SIG-M5 (cell line): ENCODE measurements at regions not wholly inside any gene's neighbourhood (a gene's known extent, or its start where the extent isn't known, plus 50 kb on each side); places are given as distances from the start of the nearest gene placed in this dataset.
"Not testable (repeated sequence)": the region's sequence is repeated elsewhere in the genome, so short reads cannot be mapped to it uniquely, and the experiment has no call there.

ENCODE experiments used
- DNase-seq: peaks from one replicate; lab custom pipeline; 2025; lab: John Stamatoyannopoulos, UW

- no peak for DNase-seq
Measured at GRCh38 chr7:114279901-114280300, 134.7 kb upstream of the FOXP2 start.

DNA sequence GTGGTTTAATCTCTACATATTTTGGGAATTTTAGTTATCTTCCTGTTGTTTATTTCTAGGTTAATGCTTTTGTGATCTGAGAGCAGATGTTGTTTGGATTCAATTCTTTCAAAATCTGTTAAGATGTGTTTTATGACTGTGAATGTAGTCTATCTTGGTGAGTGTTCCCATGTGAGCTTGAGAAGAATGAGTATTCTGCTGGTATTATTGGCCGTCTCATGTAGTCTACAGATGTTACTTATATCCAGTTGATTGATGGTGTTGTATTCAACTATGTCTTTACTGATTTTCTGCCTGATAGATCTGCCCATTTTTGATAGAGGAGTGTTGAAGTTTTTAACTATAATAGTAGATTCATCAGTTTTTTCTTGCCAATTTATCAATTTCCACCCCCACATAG, 141.4 kb upstream of the FOXP2 start:
- no peak for DNase-seq

GRCh38 chr7:114269714-114270113, 144.9 kb upstream of the FOXP2 start:
- no peak for DNase-seq

DNA sequence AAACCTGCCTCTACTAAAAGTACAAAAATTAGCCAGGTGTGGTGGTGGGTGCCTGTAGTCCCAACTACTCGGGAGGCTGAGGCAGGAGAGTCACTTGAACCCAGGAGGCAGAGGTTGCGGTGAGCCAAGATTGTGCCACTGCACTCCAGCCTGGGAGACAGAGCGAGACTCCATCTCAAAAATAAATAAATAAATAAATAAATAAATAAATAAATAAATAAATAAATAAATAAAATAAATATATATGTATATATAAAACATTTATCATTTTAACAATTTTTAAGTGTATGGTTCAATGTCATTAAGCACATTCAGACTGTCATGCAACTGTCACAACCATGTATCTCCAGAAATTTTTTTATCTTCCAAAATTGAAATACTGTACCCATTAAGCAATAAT, 147.1 kb upstream of the FOXP2 start:
- DNase-seq = not testable (repeated sequence)

- no peak for DNase-seq
Measured at GRCh38 chr7:114264023-114264422, 150.6 kb upstream of the FOXP2 start.

DNA sequence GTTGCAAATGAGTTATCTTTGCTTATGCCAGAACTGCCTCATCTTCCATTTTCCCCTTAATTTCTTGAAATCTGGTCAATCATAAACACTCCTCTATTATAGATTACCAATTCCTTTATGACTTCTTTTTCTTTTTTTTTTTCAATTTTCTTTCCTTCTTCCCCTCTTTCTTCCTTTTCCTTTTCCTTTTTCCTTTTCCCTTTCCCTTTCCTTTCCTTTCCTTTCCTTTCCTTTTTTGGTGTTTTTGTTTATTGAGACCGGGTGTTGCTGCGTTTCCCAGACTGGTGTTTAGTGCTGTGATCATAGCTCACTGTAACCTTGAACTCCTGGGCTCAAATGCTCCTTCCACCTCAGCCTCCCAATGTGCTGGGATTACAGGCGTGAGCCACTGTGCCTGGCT, 151.4 kb upstream of the FOXP2 start:
- no peak for DNase-seq

- DNase-seq = no peak
Measured at GRCh38 chr7:114255404-114255841, 159.2 kb upstream of the FOXP2 start.

DNA sequence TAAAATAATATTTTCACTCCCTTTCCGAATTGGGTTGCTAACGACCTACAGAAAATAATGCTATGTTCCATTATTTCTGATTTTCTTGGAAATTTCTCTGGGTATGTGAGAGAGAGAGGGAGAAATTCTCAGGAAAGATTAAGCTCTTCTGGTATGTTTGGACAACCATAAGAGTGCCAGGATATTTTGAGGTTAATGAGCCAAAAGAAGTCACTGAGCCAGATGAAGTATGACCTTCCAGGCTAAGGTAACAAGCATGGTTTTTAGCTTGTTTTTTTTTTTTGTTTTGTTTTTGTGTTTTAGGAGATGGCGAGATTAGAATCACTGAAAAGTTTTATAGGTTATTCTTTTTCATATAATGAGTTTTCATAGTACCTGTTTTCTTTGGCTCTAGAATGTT, 171.0 kb upstream of the FOXP2 start:
- DNase-seq = no peak

DNA sequence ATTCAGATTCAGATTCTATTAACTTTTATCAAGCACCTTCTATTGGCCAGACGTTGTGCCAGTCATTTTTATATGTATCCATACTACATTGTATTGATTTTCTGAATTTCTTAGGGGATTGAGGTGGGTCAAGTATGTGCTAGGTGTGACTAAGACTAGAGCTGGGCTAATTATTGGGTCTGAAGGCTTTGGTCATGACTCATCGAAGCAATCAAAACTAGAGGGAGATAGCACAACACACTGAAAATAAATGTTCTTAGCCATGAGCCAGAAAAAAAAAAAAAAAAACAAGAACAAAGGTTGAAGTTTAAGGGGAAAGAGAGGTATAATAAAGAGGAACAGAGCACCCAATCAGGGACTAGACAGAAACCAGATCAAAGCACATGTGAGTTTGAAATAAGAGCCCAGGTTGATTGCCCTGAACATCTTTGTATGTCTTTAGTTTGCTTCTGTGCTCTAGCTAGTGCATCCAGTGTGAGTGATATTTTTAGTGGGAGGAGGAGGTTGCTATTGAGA, 171.6 kb upstream of the FOXP2 start:
- no peak for DNase-seq

DNA sequence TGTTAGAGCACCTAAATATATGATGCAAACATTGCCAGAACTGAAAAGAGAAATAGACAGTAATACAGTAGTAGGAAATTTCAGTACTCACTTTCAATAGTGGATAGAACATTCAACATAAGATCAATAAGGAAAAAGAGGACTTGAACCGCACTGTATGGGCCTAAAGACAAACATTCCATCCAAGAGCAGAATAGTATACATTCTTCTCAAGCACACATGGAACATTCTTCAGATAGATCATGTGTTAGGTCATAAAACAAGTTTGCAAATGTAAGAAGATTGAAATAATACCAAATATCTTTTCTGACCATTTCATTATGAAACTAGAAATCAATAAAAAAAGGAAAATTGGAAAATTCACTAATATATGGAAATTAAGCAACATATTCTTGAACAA, 185.4 kb upstream of the FOXP2 start:
- DNase-seq = no peak

DNA sequence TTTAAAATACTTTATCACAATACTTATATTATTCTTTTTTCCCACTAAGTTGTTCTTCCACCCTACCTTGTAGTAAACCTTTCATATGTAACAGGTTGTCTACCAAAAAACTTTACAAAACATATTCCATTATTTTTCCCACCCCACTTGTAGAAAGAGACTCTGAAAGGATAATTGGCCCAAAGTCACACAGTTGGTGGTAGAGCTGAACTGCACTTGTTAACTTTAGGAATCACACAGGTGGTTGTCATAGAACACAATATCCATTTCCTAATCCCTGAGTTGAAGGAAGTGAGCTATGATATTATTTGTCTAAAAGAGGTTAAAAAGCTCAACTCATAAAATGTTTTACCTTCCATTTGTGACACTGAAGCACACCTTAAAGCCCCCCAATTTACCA, 188.8 kb upstream of the FOXP2 start:
- DNase-seq = no peak

DNA sequence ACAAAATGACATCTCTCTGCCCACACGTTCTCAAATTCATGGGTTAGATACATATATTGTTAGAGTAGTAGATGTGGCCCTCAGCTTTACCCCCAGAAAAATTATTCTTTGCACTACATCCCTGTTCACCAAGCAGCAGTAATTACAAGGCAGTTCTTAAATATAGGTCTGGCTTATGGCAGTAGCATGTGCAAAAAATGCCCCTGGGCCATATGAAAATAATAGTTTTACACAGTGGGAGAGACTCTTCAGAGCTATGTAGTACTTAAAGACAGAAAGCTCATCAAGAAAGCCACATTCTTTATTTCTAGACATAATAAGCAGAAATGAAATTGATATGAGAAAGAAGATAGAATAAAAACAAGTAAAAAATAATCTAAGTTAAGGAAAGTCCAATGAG, 196.3 kb upstream of the FOXP2 start:
- DNase-seq = no peak

DNA sequence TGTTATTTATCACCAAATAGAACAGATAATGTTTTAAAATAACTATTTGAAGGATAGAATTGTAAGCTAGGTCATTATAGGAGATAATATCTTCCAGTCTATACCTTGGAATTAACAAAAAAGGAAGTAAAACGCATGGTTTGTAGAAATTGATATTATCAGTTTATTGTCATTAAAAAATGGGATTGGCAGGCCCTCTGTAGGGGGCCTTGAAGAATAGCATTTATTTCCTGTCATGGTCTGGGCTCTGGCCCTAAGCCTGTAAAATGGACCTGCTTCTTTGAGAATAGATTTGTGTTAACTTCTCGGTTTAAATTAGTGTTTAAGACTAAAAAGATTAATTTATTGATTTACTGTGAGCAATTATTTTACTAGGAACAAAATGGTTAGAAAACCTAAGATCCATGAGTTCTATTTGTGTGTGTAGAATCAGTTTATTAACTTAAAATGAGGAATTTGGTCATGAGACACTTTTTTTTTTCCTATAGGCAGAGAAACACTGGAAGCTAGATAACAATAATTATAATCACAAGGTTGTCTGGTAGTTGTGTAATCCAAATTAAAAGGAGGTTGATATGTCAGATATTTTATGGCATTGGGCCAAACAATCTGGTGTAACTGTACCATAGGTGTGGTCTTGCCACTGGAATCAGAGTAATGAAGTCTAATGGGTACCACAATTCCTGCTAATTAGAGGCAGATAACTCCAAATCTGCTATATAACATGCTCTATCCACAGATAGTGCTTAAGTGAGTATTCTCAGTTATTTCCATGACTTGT, 197.4 kb upstream of the FOXP2 start:
- no peak for DNase-seq

- no peak for DNase-seq
Measured at GRCh38 chr7:114214466-114214865, 200.1 kb upstream of the FOXP2 start.

DNA sequence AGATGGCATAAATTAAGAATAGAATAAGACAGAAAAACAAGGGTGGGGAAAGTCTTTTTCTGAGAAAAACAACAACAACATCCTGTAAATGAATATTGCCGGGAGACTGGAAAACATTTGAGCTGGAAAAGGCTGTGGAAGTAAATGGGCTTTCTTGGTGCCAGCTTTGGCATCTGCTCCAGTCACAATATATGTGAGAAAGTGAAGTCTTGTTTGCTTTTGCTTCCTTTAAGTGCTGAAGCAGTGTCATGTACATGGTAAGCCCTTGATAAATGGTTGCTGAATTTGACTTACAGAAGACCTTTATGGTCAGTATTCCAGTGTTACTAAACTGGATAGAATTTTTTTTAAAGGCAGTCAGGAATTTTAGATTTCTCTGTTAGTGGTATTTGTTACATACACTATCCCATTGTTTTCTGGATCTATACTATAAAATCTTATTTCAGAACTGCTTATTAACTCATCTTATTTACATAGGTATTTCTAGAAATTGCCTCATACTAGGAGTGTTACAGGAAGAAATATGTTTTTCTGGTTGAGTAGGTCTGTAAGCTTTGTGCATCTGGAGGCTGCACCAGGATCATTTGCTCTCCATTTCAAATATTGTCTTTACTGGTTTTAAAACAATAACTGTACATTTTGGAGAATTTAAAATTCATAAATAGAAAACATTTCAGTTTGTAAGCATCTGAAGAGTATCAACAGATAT, 201.7 kb upstream of the FOXP2 start:
- no peak for DNase-seq

GRCh38 chr7:114209968-114210367, 204.6 kb upstream of the FOXP2 start:
- no peak for DNase-seq

- no peak for DNase-seq
Measured at GRCh38 chr7:114206688-114207087, 207.9 kb upstream of the FOXP2 start.

GRCh38 chr7:114196517-114196916, 218.1 kb upstream of the FOXP2 start:
- DNase-seq = no peak

- no peak for DNase-seq
Measured at GRCh38 chr7:114190387-114190786, 224.2 kb upstream of the FOXP2 start.

DNA sequence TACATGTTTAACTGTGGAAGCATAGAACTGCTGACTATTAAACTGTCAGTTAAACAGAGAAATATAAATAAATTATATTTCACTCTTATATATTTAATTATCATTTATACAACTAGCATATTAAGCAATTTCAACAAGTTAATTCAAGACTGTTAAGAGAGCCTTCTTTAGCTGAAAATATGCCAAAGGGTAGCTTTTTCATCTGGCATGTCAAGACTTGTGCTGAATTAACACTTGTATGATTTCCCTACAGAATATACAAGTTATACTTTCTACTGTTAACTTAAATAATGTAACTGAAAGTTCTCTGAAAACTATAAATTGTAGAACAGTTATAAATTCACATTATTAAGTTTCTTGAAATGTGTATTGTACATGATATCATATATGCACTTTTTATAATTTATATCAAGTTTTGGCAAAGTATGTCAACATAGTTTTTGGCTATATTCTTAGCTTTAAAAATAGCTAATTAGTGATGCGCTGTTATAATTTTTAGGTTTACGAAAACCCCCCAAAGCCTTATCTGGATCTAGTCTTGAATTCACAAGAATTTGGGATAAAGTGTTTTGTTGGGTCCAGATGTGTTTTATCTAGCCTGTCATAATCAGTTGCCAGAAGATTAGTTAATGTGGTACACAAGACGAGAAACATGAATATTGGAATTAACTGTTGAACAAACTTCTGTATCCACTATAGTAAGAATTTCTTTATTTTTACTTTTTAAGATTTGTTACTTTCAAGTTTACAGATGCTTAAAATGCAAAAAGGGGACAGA, 231.1 kb upstream of the FOXP2 start:
- no peak for DNase-seq

GRCh38 chr7:114182837-114183236, 231.8 kb upstream of the FOXP2 start:
- DNase-seq = no peak

DNA sequence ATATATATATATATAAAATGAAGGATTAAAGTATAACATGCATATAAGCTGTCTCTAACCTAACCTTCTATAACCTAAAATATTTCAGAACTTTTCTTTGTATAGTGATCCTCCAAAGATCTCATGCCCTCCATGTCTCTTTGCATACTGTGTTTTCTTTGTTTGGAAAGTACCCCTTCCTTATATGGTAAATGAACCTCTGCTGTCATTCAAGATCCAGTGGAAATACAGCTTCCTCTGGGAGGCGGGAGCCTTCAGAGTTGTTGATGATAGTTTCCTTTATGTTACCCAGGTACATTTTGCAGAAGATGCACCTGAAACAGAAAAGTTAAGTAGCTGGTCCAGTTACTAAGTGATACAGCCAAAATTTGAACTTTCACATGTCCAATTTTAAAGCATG, 233.3 kb upstream of the FOXP2 start:
- no peak for DNase-seq
